ELF-1 (cell line): ENCODE measurements at regions not wholly inside any gene's neighbourhood (a gene's known extent, or its start where the extent isn't known, plus 50 kb on each side); places are given as distances from the start of the nearest gene placed in this dataset.
"Not testable (repeated sequence)": the region's sequence is repeated elsewhere in the genome, so short reads cannot be mapped to it uniquely, and the experiment has no call there.

ENCODE experiments used
- DNase-seq: peaks from one replicate; pipeline ENCODE4 v3.0.0-alpha.2; 2016; ENCODE audit warnings: low read depth, low spot score

- no peak for DNase-seq
Measured at GRCh38 chr5:86175224-86175623, 442.5 kb upstream of the COX7C start.

DNA sequence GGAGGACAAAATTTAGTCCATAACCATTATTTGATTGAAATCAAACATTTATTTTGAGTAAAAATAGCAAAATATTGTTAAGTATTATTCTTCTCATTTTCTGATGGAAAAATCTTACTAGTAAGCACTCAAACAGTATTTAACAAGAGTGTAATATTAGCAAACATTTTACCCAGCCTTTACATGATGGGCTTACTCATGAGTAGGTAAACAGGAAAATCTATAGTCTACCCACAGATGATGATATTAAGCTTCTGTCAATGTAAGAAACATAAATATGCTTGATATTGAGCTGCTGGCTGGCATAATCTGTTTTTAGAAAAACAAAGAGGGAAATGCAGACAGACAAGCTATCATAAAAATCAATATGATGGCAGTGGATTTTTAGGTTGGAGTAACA is 418.5 kb upstream of the COX7C start:
- no peak for DNase-seq

DNA sequence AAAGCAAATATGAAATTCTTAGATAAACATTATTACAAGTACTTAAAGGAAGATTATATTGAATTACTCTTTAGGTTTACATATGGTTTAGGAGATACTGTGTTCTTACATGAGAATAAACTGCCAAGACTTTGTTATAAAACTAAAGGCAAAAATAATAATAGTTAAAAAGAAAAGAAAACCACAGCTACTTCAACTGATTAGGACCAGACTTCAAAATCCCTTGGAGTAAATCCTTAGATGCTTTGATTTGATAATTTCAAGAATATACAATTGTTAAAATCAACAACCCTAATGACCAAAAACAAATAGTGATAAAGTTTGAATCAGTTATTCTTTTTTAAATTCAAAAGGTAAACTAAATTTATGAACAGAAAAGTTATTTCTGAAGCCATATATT is 389.6 kb upstream of the COX7C start:
- no peak for DNase-seq

DNA sequence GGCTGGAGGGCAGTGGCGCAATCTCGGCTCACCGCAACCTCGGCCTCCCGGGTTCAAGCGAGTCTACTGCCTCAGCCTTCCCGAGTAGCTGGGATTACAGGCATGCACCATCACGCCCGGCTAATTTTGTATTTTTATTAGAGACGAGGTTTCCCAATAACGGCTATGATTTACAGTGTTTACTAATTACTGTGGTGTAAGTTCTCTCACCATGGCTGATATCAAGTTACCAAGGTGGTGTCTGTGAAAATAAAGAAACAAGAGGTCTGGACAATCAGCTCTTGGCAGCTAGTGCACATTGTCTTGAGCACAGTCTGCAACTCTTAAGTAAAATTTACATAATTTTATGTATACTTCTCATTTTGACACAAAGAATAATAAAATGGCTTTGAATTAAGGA is 385.5 kb upstream of the COX7C start:
- DNase-seq = no peak

DNA sequence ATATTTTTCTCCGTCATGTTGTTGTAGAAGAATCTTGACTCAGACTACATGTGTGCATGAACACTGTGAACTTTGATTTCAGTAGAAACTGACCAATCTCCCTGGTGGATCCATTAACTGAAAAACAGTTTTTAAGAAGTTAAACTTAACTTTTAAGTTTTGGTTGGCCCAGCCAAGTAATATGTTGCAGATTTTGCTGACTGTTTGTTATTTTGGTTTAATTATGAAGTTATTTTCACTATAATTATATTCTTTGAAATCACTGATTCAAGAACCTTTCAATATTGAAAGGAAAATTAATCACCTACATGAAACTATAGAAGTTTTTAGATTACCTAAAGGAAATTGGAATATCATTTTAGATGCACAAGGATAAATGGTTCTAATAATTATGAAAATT is 373.6 kb upstream of the COX7C start:
- DNase-seq = no peak

- no peak for DNase-seq
Measured at GRCh38 chr5:86257871-86258270, 359.9 kb upstream of the COX7C start.

DNA sequence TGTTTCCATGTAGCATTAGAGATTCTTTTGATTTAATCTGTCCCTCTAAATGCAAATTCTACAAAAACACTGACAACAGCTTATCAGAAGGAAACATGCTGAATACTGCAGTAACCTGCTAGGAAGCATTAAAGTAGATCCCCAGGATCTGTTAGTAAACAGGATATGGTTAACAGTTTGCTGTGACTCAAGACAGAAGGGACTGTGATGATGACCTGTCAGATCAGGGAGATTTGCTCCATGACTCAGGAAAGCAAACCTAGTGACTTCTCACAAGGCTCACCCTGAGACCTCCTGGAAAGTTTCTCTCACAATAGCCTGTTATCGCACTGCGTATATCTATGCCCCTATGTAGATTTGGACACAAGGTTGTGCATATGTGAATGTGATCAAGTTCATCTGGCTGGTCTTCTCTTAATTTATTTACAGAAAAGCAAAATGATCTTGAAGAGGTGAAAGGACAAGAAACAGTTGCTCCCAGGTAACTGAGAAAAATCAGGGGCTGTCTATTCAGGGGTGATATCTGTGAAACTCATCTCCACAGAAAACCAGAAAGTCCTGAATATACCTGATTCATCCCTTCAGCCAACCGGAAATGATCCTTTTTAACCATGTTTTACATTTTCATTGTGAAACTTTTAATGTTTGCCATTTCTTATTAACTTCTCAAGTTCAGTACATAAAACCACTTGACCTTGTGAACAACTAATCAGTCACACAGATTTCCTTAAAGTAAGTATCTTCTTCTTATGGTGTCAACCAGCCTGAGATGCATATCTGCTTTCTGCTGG is 333.1 kb upstream of the COX7C start:
- DNase-seq = not testable (repeated sequence)

DNA sequence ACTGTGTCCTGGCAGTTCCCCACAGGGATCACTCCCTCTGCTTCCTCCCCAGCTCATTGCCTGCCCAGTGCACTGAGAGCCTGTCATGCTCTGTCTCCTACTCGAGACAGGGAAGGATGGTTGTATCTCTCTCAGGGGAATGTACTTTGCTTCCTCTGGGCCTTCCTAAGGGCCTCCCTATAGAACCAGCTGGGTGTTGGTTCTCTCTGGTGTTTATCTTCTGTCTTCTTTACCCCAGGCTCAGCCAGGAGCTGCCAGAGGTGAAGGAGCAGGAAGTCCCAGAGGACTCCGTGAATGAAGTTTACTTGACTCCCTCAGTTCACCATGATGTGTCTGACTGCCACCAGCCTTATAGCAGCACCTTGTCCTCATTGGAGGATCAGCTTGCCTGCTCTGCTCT is 330.3 kb upstream of the COX7C start:
- not testable (repeated sequence) for DNase-seq

GRCh38 chr5:86289786-86290185 is 328.0 kb upstream of the COX7C start:
- DNase-seq = not testable (repeated sequence)

GRCh38 chr5:86292811-86293210 is 324.9 kb upstream of the COX7C start:
- not testable (repeated sequence) for DNase-seq

- DNase-seq = not testable (repeated sequence)
Measured at GRCh38 chr5:86302643-86303042, 315.1 kb upstream of the COX7C start.

DNA sequence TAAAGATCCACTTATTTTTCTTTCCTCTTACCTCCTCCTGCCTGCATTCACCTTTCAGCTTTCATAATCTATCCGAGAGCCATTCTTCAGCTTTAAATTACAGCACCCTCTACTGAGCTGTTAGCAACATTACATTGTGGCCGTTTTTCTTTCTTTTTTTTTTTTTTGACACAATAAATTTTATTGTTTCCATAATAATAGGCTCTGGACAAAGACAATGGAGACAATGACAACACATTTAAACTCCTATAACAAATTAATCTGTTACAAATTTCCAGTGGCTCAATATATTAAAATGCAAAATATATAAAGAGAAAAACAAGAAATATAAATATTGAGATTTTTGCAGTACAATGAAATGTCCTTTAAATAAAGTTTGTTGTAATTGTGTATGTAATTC is 312.7 kb upstream of the COX7C start:
- DNase-seq = not testable (repeated sequence)

DNA sequence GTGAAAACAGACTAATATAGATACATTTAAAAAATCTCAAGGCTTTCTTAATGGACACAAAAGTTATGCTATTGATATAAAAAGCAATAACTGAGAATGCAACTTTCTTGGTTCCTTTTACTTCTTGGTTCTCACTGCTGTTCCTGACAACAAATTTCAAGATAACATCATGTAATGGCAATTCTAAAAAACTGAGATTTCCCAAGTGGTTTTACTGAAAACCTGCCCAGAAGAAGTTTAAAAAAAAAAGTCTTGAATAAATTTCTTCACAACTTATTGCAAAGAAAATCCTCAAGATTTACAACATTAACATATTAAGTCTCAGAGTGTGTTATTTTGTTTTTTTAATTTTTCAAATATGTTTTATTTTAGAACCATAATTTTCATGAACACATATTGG is 302.8 kb upstream of the COX7C start:
- DNase-seq = no peak

DNA sequence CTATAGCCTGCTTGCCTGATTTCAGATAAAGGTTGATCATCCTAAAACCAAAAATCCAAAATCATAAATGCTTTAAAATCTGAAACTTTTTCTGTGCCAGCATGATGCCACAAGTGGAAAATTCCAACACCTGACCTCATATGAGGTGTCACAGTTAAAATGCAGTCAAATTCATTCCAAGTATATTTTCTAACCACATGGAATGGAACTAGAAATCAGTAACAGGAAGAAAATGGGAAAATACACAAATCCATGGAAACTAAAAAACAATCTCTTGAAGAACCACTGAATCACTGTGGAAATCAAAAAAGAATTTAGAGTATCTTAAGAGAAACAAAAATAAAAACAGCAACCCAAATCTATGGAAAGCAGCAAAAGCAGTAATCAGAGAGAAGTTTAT is 297.5 kb upstream of the COX7C start:
- no peak for DNase-seq

GRCh38 chr5:86329318-86329717 is 288.4 kb upstream of the COX7C start:
- DNase-seq = no peak

GRCh38 chr5:86330736-86331135 is 287.0 kb upstream of the COX7C start:
- DNase-seq = no peak

DNA sequence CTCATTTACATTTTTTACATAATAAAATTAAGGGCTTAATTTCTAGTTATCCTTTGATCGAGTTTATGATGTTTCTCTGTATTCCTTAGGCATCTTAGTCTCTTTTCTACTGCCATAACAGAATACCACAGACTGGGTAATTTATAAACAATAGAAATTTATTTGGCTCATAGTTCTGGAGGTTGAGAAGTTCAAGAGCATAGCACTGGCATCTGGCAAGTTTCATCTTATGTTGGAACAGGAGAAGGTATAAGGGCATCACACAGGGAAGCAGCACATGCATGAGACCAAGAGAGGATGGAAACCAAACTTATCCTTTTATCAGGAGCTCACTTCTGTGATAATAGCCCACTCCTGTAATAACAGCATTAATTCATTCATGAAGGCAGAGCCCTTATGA is 284.9 kb upstream of the COX7C start:
- no peak for DNase-seq

DNA sequence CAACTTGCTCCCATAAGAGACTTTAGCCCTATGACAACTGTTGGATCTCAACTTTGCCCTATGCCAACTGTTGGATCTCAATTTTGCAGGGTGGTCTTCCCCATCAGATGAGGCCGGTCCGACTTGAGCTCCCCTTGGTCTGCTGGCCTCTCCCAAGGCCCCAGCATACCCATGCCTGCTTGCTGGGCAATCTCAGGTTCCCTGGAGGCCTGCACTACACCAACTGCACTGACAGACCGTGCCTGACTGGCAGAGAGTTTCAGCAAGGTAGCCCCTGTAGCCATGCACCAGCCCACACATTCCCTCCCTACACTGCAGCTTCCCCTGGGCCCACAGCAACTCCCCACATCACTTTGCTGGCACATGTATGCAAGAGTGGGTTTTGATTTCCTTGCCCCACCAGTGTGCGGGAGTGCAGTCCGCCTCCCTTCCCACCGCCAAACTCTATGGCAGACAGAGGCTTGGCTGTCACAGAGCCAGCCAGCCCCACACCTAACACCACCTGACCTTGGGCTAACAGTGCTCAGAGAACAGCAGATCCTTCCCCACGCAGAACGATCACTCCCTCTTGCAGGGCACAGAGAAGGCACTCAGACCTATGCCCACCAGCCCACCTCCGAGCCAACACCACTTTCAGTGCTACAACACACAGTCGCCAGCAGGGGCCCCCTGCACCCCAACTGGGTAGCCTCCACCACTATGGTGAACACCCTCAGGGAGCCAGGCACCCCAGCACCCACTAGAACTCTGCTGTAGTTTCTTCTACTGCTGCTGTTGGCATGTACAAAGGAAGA is 279.9 kb upstream of the COX7C start:
- DNase-seq = no peak

DNA sequence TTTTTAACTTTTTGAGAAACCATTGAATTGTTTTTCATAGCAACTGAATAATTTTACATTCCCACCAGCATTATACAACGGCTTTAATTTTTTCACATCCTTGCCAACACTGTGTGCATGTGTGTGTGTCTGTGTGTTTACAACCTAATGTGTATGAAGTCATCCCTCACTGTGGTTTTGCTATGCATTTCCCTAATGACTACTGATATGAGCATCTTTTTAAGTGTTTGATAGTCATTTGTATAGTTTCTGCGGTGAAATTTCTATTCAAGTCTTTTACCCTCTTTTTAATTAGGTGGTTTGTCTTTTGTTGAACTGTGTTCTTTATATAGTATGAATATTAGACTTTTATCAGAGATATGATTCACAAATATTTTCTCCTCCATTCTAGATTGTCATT is 263.1 kb upstream of the COX7C start:
- DNase-seq = no peak

DNA sequence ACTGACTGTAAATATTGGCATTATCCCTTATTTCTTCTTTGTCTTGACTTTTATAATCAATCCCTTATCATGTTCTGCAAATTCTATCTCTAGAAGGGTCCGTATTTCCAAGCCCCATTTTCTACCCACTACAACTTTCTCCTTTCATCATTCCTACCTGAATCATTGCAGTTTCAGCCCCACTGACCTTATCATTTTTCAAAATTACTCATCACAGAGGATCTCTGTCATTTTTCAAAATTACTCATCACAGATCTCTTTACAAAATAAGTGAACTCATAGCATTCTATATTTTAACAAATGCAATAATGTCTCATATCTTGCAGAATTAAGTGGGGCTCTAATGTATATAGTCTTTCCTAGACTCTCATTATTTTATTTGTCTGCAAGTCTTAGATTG is 256.9 kb upstream of the COX7C start:
- DNase-seq = no peak

DNA sequence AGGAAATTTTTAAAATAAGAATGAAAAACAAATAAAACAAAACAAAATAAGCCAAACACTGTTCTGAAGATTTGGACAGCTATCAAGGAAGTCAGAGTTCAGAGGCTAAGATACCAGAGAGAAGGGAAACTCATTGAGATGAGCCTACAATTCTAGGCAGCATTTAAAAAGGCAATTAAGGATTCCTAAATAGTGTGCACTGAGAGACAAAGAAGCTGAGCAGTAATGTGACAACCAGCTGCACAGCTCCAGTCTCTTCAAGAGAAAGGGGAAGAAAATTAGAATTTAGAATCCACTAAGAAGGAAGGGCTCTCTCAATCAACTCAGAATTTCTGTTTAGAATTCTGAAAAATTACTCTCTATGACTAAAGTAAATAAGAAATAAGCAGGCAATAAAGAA is 246.7 kb upstream of the COX7C start:
- no peak for DNase-seq

GRCh38 chr5:86374611-86375010 is 243.1 kb upstream of the COX7C start:
- no peak for DNase-seq

DNA sequence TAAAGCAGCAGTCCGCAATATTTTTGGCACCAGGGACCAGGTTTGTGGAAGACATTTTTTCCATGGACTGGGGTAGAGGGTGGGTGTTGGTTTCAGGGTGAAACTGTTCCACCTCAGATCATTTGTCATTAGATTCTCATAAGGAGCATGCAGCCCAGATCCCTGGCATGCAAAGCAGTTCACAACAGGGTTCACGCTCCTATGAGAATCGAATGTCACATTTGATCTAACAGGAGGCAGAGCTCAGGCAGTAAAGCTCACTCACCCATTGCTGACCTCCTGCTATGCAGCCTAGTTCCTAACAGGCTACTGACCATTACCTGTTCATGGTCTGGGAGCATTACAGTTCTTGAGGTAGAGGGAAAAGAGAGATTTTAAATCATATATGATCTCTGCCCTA is 241.5 kb upstream of the COX7C start:
- DNase-seq = no peak
